HepG2 (cell line): ENCODE measurements at regions not wholly inside any gene's neighbourhood (a gene's known extent, or its start where the extent isn't known, plus 50 kb on each side); places are given as distances from the start of the nearest gene placed in this dataset.
"Not testable (repeated sequence)": the region's sequence is repeated elsewhere in the genome, so short reads cannot be mapped to it uniquely, and the experiment has no call there.

Experiments
- ATAC-seq: fragments of 200-7000 bp; cut with Tn5 transposase; 3 replicates; pipeline ENCODE4 v1.9.1; 2020; ENCODE audit warnings: mild to moderate bottlenecking, moderate library complexity
- BruUV-seq: library from RNA; stranded (reverse); fragments of 400-500 nt; replicated peaks from 2 replicates; lab custom pipeline; 2021; lab: Mats Ljungman, UMichigan
- CTCF ChIA-PET: fragments of 300-600 bp; formaldehyde crosslinking; extraction: SDS; loops from one replicate; lab custom pipeline; 2021; ENCODE audit warnings: low total read pairs, inconsistent platforms, low intra/inter-chr PET ratio; lab: Yijun Ruan, JAX
- POLR2A ChIA-PET: fragments of 350-600 bp; sonication (Branson Sonifier 250); formaldehyde crosslinking; loops from one replicate; lab custom pipeline; 2020; ENCODE audit warnings: antibody characterized with exemption, inconsistent platforms; lab: Yijun Ruan, JAX
- DNase-seq: peaks from one replicate; pipeline ENCODE4 v3.0.0-alpha.2; 2015; ENCODE audit warnings: low spot score
- FAIRE-seq: peaks from 3 replicates; lab custom pipeline; 2011; peaks lifted over from hg19 to GRCh38; lab: Jason Lieb, UNC
- H2AFZ ChIP-seq: one replicate; pipeline ENCODE4 v1.6.1; 2011; ENCODE audit warnings: low read length, inconsistent platforms
- H3K27ac ChIP-seq: fragments of 300-600 bp; 3 replicates; pipeline ENCODE4 v1.8.0; 2011; ENCODE audit warnings: mixed run types, mild to moderate bottlenecking, mixed read lengths, low read length, inconsistent platforms; ENCODE audit not compliant: insufficient read depth; ENCODE audit errors: extremely low read length
- H3K27me3 ChIP-seq, 2 experiments: fragments of 200-600 bp in 1 of 2; 2 replicates in 1 of 2; 3 replicates in 1 of 2; pipeline versions ENCODE4 v1.6.0 to v1.8.0; 2011; ENCODE audit warnings: low read length in 2 of 2, mild to moderate bottlenecking in 2 of 2, moderate library complexity in 2 of 2, inconsistent platforms in 1 of 2; ENCODE audit not compliant: insufficient read depth in 2 of 2, control insufficient read depth in 1 of 2
- H3K36me3 ChIP-seq, 2 experiments: fragments of 200-600 bp in 1 of 2; replicated peaks in 1 of 2; 2 replicates in 1 of 2; 3 replicates in 1 of 2; pipeline versions ENCODE4 v1.5.1 to v1.8.0; 2011; ENCODE audit warnings: low read length in 2 of 2, inconsistent platforms in 1 of 2; ENCODE audit not compliant: insufficient read depth in 2 of 2, control insufficient read depth in 1 of 2
- H3K4me1 ChIP-seq: 2 replicates; pipeline ENCODE4 v1.5.1; 2012; ENCODE audit warnings: low read length, inconsistent platforms; ENCODE audit not compliant: insufficient read depth
- H3K4me2 ChIP-seq: 2 replicates; pipeline ENCODE4 v1.6.0; 2011; ENCODE audit warnings: low read depth, low read length, inconsistent platforms
- H3K4me3 ChIP-seq, 3 experiments: fragments of 200-600 bp in 1 of 3; sonication (generic), shearing (Covaris generic) in 1 of 3; replicated peaks in 1 of 3; 2 replicates each; pipeline ENCODE4 v1.5.1; 2011 to 2016; ENCODE audit warnings: low read length in 3 of 3, inconsistent platforms in 2 of 3, low read depth in 2 of 3, mild to moderate bottlenecking in 2 of 3, control low read depth in 1 of 3, mixed read lengths in 1 of 3; ENCODE audit not compliant: insufficient read depth in 1 of 3
- H3K79me2 ChIP-seq: one replicate; pipeline ENCODE4 v1.6.1; 2011; ENCODE audit warnings: low read length, inconsistent platforms; ENCODE audit not compliant: insufficient read depth
- H3K9ac ChIP-seq: 2 replicates; pipeline ENCODE4 v1.6.0; 2011; ENCODE audit warnings: mild to moderate bottlenecking, low read depth, low read length, inconsistent platforms; ENCODE audit not compliant: insufficient read depth
- H3K9me3 ChIP-seq: 2 replicates; pipeline ENCODE4 v1.5.1; 2012; ENCODE audit warnings: mild to moderate bottlenecking, low read length
- H4K20me1 ChIP-seq: 2 replicates; pipeline ENCODE4 v1.6.0; 2011; ENCODE audit warnings: inconsistent platforms, mild to moderate bottlenecking, low read length, moderate library complexity; ENCODE audit not compliant: insufficient read depth
- CBX5 ChIP-seq: sonication (generic); formaldehyde crosslinking; IDR thresholded peaks from 2 replicates; pipeline ENCODE4 v1.4.0; 2020; ENCODE audit warnings: missing genetic modification reagents, borderline replicate concordance
- HOXA5 ChIP-seq: sonication (generic); formaldehyde crosslinking; IDR thresholded peaks from 2 replicates; pipeline ENCODE4 v1.4.0; 2020; ENCODE audit warnings: missing genetic modification reagents
- RAD21 ChIP-seq: fragments of 450-650 bp; formaldehyde crosslinking; IDR thresholded peaks from 2 replicates; pipeline ENCODE4 v1.5.0; 2020; ENCODE audit warnings: mild to moderate bottlenecking
- REPIN1 ChIP-seq: sonication (generic); formaldehyde crosslinking; IDR thresholded peaks from 2 replicates; pipeline ENCODE4 v1.8.0; 2022; ENCODE audit warnings: missing genetic modification reagents, low read depth, mild to moderate bottlenecking, borderline replicate concordance
- ZNF333 ChIP-seq: sonication (generic); formaldehyde crosslinking; IDR thresholded peaks from 2 replicates; pipeline ENCODE4 v1.4.0; 2020; ENCODE audit warnings: mild to moderate bottlenecking, missing genetic modification reagents, borderline replicate concordance
- ZNF501 ChIP-seq: sonication (generic); formaldehyde crosslinking; IDR thresholded peaks from 2 replicates; pipeline ENCODE4 v1.5.1; 2020; ENCODE audit warnings: mild to moderate bottlenecking, moderate library complexity, missing genetic modification reagents
- ZNF709 ChIP-seq: sonication (generic); formaldehyde crosslinking; IDR thresholded peaks from 2 replicates; pipeline ENCODE4 v1.5.0; 2020; ENCODE audit warnings: mild to moderate bottlenecking, missing genetic modification reagents
- WGBS: methylation state at CpG from one replicate; pipeline ENCODE4 v1.1.6; 2017; ENCODE audit warnings: low lambda C conversion rate; 5-methylcytosine and 5-hydroxymethylcytosine counted together
- in situ Hi-C: cut with HindIII; loops from 2 replicates; pipeline ENCODE4 v1.10.0; 2017; ENCODE audit warnings: low pct_unique_long_range_greater_than_20kb; ENCODE audit not compliant: extremely low pct_ligation_motif_present
- intact Hi-C: fragments of 100-400 bp; cut with micrococcal nuclease; formaldehyde crosslinking; loops from one replicate; pipeline ENCODE4 v1.10.0; 2022; ENCODE audit not compliant: unreplicated experiment
- TF ChIP-seq, protein P1 (sequence below): sonication (generic); formaldehyde crosslinking; IDR thresholded peaks from 2 replicates; pipeline ENCODE4 v1.4.0; 2020; ENCODE audit warnings: missing genetic modification reagents
- TF ChIP-seq, protein P2 (sequence below): sonication (generic); formaldehyde crosslinking; IDR thresholded peaks from 2 replicates; pipeline ENCODE4 v1.8.0; 2022; ENCODE audit warnings: missing genetic modification reagents, mild to moderate bottlenecking, moderate library complexity, borderline replicate concordance

DNA sequence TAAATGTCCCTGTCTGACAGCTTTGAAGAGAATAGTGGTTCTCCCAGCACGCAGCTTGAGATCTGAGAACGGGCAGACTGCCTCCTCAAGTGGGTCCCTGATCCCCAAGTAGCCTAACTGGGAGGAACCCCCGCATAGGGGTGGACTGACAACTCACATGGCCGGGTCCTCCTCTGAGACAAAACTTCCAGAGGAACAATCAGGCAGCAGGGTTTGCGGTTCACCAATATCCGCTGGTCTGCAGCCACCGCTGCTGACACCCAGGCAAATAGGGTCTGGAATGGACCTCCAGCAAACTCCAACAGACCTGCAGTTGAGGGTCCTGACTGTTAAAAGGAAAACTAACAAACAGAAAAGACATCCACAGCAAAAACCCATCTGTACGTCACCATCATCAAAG lies 106.5 kb downstream of the TPBG start:
- not testable (repeated sequence) for BruUV-seq, FAIRE-seq

DNA sequence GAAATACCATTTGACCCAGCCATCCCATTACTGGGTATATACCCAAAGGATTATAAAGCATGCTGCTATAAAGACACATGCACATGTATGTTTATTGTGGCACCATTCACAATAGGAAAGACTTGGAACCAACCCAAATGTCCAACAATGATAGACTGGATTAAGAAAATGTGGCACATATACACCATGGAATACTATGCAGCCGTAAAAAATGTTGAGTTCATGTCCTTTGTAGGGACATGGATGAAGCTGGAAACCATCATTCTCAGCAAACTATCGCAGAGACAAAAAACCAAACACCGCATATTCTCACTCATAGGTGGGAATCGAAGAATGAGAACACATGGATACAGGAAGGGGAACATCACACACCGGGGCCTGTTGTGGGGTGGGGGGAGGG lies 111.5 kb downstream of the TPBG start:
- intact Hi-C loops, FAIRE-seq, H3K27ac ChIP-seq, DNase-seq, H3K4me3 ChIP-seq, H2AFZ ChIP-seq, BruUV-seq, H3K4me1 ChIP-seq, H3K36me3 ChIP-seq, in situ Hi-C loops, H3K9me3 ChIP-seq, H3K79me2 ChIP-seq, POLR2A ChIA-PET, H3K27me3 ChIP-seq, H4K20me1 ChIP-seq, CTCF ChIA-PET, H3K9ac ChIP-seq, ATAC-seq, H3K4me2 ChIP-seq: not testable (repeated sequence)
- 34% methylated on average over 5 of the region's 5 CpGs for WGBS

More for the DNA sequence above, 106.5 kb downstream of the TPBG start:
- H3K4me3 ChIP-seq, H3K79me2 ChIP-seq, H3K9ac ChIP-seq, POLR2A ChIA-PET, ATAC-seq, H4K20me1 ChIP-seq, H3K27ac ChIP-seq, H3K36me3 ChIP-seq, H2AFZ ChIP-seq, H3K27me3 ChIP-seq, CTCF ChIA-PET, H3K4me2 ChIP-seq, in situ Hi-C loops, H3K9me3 ChIP-seq, intact Hi-C loops, H3K4me1 ChIP-seq, DNase-seq: not testable (repeated sequence)
- 3% methylated on average over 4 of the region's 8 CpGs for WGBS

DNA sequence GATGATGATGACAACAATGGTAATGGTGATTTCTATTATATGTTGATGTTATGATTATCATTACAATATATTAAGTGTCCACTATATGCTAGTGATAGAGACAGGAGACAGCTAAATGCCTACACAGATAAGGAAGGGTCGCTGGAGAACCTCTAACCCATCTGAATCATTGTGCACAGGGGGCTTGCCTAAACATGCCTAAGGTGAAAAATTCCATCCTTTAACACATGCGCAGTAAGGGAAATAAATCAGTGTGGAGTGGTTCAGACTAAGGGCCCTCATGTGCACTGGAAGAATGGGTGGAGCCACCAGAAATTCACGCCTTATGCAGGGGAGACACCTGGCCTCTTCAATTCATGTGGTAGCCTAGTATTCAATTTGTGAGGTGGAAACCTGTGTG lies 120.4 kb downstream of the TPBG start:
- BruUV-seq: no TSS peak
- Histone ChIP-seq H3K4me1 (no peaks in the 10 kb centered on the region), H3K36me3 (no peaks in the 10 kb centered on the region), H2AFZ (no peak overlapping the region), H4K20me1 (no peaks in the 10 kb centered on the region), H3K27me3 (no peaks in the 10 kb centered on the region), H3K4me3 (no peak overlapping the region), H3K9me3 (peaks cover 13% of the 10 kb centered on the region; the same call in 1 of the 2 replicates), H3K27ac (no peak overlapping the region), H3K79me2 (no peaks in the 10 kb centered on the region), H3K9ac (no peak overlapping the region), H3K4me2 (no peak overlapping the region)
- DNase-seq (no peak), ATAC-seq (no peak), FAIRE-seq (no peak)
- CTCF ChIA-PET: no interaction called here
- in situ Hi-C loops: loop anchor here (10.0 kb wide), 1 partner anchor 209 kb away; no protein-coding TSS in a partner anchor
- WGBS: 3% methylated on average over 3 of the region's 3 CpGs
- POLR2A ChIA-PET: no interaction called here
- intact Hi-C loops: no loop called here
- TF ChIP-seq REPIN1 (no peak), ZNF501 (CRISPR knock-in tag) (no peak), CBX5 (CRISPR knock-in tag) (no peak), HOXA5 (CRISPR knock-in tag) (no peak), RAD21 (no peak), ZNF709 (CRISPR knock-in tag) (no peak), ZNF333 (CRISPR knock-in tag) (no peak)
- TF ChIP-seq, protein P1, sequence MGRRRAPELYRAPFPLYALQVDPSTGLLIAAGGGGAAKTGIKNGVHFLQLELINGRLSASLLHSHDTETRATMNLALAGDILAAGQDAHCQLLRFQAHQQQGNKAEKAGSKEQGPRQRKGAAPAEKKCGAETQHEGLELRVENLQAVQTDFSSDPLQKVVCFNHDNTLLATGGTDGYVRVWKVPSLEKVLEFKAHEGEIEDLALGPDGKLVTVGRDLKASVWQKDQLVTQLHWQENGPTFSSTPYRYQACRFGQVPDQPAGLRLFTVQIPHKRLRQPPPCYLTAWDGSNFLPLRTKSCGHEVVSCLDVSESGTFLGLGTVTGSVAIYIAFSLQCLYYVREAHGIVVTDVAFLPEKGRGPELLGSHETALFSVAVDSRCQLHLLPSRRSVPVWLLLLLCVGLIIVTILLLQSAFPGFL (CRISPR knock-in tag): no peak
- TF ChIP-seq, protein P2, sequence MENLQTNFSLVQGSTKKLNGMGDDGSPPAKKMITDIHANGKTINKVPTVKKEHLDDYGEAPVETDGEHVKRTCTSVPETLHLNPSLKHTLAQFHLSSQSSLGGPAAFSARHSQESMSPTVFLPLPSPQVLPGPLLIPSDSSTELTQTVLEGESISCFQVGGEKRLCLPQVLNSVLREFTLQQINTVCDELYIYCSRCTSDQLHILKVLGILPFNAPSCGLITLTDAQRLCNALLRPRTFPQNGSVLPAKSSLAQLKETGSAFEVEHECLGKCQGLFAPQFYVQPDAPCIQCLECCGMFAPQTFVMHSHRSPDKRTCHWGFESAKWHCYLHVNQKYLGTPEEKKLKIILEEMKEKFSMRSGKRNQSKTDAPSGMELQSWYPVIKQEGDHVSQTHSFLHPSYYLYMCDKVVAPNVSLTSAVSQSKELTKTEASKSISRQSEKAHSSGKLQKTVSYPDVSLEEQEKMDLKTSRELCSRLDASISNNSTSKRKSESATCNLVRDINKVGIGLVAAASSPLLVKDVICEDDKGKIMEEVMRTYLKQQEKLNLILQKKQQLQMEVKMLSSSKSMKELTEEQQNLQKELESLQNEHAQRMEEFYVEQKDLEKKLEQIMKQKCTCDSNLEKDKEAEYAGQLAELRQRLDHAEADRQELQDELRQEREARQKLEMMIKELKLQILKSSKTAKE (CRISPR knock-in tag): no peak
